HG03575 (cell line): ENCODE measurements at regions not wholly inside any gene's neighbourhood (a gene's known extent, or its start where the extent isn't known, plus 50 kb on each side); places are given as distances from the start of the nearest gene placed in this dataset.

Source experiments
- ATAC-seq: cut with Tn5 transposase; IDR thresholded peaks from one replicate; pipeline ENCODE4 v1.9.1; 2021; ENCODE audit not compliant: unreplicated experiment, insufficient number of reproducible peaks, low FRiP score; ENCODE audit errors: extremely low read depth

GRCh38 chr1:83102630-83103071, 896.3 kb downstream of the TTLL7 start:
- ATAC-seq: no peak

DNA sequence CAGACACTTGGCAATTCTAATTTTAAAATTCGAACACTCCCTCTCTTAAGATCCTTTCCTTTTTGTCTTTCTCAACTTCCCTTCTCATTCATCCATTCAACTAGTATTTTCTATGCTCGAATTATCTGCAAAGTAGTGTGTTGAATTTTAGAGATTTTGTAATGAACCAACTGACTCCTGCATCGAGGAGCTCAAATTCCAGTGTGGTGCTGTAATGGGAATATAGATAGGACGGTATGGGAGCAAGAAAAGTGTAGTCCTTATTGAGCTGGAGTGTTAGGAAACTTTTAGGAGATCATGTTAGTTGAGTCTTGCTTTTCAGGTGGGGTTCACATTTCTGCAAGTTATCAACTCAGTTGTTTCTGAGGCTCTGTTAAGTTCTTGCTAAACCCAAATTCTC, 897.5 kb downstream of the TTLL7 start:
- no peak for ATAC-seq

DNA sequence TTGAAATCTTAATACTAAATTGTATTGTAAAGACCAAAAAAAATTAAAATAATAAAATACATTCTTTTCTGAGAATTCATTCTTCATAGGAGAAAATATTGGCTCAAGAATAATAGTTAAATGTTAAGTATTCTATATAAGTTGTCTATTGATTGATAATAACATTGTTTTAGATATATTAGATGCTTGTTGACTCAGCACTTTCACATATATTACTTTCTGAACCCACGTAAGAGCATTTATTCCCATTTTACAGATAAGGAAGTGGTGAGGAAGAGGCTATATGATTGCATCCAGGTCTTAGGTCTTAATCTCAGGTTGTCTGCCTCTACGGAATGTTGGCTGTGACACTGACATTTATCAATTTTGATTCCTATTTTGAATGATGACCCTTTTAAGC, 898.8 kb downstream of the TTLL7 start:
- ATAC-seq: no peak

DNA sequence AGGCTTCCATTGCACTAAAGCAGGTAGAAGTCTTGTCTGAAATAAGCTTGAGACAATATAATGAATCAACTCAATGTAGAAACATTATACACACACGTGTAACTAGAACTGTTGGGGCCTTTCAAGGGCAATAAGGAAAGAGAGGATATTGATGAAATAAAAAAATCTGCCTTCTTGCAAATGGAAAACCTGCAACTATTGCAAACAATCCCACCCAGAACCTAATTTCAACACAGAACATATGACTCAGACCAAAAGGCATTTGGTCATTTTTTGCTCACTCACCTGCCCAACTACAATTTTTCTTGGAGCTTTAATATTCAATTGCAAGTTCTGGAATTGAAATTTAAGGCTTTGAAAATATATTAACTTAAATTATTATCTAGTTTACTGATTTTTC, 900.1 kb downstream of the TTLL7 start:
- no peak for ATAC-seq

DNA sequence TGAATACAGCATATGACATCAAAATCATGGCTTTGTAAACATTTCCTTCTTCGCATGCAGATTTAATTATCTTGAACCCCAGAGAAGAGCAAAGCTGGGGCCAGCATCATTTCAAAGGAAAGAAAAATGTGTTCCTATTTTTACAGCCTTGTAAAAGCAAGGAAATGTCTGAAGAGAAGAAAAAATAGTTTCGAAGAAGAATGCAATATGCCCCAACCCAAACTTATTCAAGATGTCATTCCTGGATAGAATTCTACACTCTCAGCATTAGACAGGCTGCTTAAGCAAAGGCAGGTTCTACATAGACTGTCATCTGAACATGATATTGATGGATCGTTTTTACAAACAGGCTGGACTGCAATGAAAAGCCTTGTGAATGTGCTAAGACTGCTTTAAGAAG, 900.8 kb downstream of the TTLL7 start:
- no peak for ATAC-seq

DNA sequence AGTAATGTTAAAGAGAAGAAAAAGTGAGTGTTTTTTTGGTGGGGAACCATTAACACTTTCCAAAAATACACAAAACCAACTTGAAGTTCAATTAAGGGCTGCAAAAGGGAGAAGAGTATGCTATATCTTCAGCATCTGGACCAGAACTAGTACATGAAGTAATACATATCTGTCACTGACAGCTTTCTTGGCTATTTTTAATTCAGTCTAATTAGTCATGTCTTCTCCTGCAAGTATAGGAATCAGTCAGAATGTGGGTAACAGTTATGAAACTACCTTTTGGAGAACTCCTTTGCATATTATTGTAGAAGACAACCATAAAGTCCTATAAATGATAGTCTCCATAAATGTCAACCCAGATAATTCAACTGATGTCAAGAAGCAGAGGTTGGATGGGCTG, 901.2 kb downstream of the TTLL7 start:
- ATAC-seq: no peak

DNA sequence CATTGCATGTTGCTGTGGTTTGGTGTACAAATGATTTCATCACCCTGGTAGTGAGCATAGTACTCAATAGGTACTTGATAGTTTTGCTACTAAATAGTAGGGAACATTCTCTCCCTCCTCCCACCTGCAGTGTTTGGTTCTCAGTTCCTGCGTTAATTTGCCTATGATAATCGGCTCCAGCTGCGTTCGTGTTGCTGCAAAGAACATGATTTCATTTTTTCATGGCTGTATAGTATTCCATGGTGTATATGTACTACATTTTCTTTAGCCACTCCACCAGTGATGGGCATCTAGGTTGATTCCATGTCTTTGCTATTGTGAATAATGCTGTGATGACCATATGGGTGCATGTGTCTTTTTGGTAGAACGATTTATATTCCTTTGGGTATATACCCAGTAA, 903.4 kb downstream of the TTLL7 start:
- ATAC-seq: no peak

- ATAC-seq: no peak
These were observed 908.7 kb downstream of the TTLL7 start for GRCh38 chr1:83090195-83090594.

DNA sequence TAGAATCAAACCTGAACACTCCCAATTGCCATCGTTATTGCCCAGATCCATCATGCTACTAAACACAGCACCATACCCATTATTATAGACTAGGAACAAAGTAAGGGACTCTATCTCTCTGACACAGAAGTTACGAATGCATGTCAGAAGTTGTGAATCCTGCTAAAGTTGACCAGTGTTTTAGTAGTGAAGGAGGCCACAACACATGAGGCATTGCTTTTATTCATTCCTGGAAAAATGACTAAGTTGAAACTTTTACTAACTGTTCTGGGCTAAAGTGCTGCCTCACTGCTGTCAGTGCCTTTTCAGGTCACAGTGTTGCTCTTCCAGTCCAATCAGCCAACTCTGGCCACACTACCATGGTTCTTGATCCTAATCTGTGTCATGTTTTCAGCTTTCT, 911.1 kb downstream of the TTLL7 start:
- no peak for ATAC-seq

DNA sequence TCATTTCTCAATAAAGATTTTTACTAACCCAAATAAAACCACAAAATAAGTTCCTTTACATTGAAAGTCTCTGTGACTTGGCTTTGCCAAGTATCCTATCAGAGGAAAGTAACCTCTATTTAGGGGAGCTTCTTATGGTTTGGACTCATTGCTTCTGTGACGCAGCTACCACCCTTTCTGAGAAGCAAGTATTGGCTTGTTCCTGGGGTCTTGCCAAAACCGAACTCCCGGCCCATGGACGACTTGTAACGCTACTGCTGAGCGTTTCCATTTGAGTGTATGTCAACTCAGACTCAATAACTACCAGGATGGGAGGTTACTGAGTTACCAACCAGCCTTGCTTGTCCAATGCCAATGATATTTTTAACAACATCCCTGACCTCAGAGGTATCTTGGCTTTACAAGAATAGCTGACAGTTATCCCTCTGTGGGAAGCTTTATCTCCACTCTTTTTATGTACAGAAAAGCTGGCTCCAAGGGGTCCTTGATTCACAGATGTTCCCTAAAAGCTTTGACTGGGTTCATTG, 911.9 kb downstream of the TTLL7 start:
- no peak for ATAC-seq

DNA sequence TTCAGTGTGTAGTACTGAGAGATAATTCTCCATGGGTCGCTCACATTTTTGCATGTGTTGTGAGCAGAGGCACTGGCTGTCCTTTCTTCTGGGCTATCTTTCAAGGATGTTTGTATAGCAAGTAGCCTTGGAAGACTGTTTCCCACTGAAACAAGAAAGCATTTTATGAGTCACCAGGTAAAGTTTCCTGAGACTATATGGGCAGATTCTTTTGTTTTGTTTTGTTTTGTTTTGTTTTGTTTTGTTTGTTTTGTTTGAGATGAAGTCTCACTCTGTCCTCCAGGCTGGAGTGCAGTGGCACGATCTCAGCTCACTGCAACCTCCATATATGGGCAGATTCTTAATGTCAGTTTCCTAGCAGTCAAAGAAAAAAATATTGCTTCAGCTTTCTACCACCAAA, 912.6 kb downstream of the TTLL7 start:
- ATAC-seq: no peak

DNA sequence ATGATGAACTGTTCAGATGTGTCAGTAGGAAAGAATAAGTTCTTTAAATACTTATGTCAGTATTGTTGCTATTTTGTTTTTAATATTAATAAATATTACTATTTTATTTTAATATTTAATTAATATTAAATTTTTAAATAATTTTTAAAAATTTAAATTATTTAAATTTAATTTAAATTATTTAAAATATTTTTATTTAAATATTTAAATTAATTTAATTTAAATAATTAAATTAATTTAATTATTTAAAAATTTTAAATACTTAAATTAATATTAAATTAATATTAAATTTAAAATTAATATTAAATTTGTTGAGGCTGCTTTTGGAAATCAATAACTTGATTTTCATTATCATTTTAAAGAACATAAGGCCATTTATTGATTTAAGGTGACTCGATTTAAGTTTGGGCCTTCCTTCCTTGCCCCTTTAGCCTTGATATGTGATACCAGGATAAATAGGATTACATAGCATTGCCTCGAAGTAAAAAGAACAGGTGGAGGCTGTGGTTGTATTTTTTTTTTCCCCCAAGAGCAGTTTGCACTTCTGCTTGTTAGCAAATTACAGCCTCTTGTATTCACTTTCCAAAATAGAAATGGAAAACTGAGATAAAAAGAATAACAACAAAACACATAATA, 915.2 kb downstream of the TTLL7 start:
- no peak for ATAC-seq

- ATAC-seq: no peak
These were observed 921.5 kb downstream of the TTLL7 start for GRCh38 chr1:83077411-83077810.

DNA sequence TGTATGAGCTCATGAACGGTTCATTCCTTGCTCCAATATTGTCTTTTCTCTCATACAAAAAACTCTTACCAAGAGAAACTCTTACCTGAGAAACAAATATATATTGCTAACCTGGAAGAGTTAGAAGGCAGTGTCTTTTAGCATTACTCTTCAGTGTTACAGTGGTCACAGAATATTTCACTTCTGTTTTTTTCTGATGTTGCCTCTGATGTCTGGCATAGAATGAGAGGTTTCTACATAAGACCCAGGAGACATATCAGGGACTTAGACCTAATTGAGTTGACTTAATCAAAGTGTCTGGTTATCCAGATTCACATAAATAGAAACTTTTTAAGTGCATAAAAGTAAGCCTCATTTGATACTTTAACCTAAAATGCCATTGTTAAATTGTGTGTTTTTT, 923.8 kb downstream of the TTLL7 start:
- no peak for ATAC-seq

GRCh38 chr1:83067954-83068353, 931.0 kb downstream of the TTLL7 start:
- ATAC-seq: no peak

- ATAC-seq: no peak
These were observed 932.8 kb downstream of the TTLL7 start for GRCh38 chr1:83065952-83066727.

GRCh38 chr1:83064589-83065242, 934.2 kb downstream of the TTLL7 start:
- no peak for ATAC-seq

GRCh38 chr1:83060651-83061390, 938.1 kb downstream of the TTLL7 start:
- ATAC-seq: no peak

- no peak for ATAC-seq
These were observed 938.7 kb downstream of the TTLL7 start for GRCh38 chr1:83060221-83060620.
